Mesendoderm (in vitro differentiated cells): ENCODE measurements at regions not wholly inside any gene's neighbourhood (a gene's known extent, or its start where the extent isn't known, plus 50 kb on each side); places are given as distances from the start of the nearest gene placed in this dataset.
A peak's percentile ranks its signal among the peaks of the same experiment; 100 is the strongest.

Experiments
- DNase-seq: peaks from one replicate; pipeline ENCODE4 v3.0.0; 2013
- H2AK5ac ChIP-seq: 2 replicates; pipeline ENCODE4 v1.6.1; 2013; ENCODE audit warnings: low read length, inconsistent platforms
- H2BK120ac ChIP-seq: 2 replicates; pipeline ENCODE4 v1.6.1; 2013; ENCODE audit warnings: low read depth, mild to moderate bottlenecking, low read length, moderate library complexity, mixed read lengths
- H2BK15ac ChIP-seq: replicated peaks from 2 replicates; pipeline ENCODE4 v1.6.1; 2013; ENCODE audit warnings: low read depth, mild to moderate bottlenecking, moderate library complexity
- H2BK5ac ChIP-seq: 2 replicates; pipeline ENCODE4 v1.6.1; 2013; ENCODE audit warnings: low read length, inconsistent platforms
- H3K18ac ChIP-seq: 2 replicates; pipeline ENCODE4 v1.6.1; 2013; ENCODE audit warnings: mild to moderate bottlenecking, low read length, mixed read lengths
- H3K23ac ChIP-seq: one replicate; pipeline ENCODE4 v1.6.1; 2013; ENCODE audit warnings: low read length
- H3K27ac ChIP-seq: 2 replicates; pipeline ENCODE4 v1.5.1; 2013; ENCODE audit warnings: low read depth, mild to moderate bottlenecking, inconsistent platforms, low read length, moderate library complexity
- H3K27me3 ChIP-seq: 2 replicates; pipeline ENCODE4 v1.6.1; 2013; ENCODE audit warnings: low read length, control low read depth, mild to moderate bottlenecking, inconsistent platforms; ENCODE audit not compliant: insufficient read depth, poor library complexity
- H3K36me3 ChIP-seq: 2 replicates; pipeline ENCODE4 v1.6.1; 2013; ENCODE audit warnings: low read length, inconsistent platforms; ENCODE audit not compliant: control insufficient read depth, insufficient read depth
- H3K4ac ChIP-seq: one replicate; pipeline ENCODE4 v1.6.1; 2013; ENCODE audit warnings: low read depth, mild to moderate bottlenecking, low read length, moderate library complexity
- H3K4me1 ChIP-seq: 2 replicates; pipeline ENCODE4 v1.6.1; 2013; ENCODE audit warnings: low read depth, low read length, inconsistent platforms; ENCODE audit not compliant: control insufficient read depth
- H3K4me2 ChIP-seq: 2 replicates; pipeline ENCODE4 v1.6.1; 2013; ENCODE audit warnings: low read length
- H3K4me3 ChIP-seq: 2 replicates; pipeline ENCODE4 v1.5.1; 2013; ENCODE audit warnings: mild to moderate bottlenecking, low read length
- H3K56ac ChIP-seq: one replicate; pipeline ENCODE4 v1.6.1; 2013; ENCODE audit warnings: low read length
- H3K79me1 ChIP-seq: 2 replicates; pipeline ENCODE4 v1.6.1; 2013; ENCODE audit warnings: low read length, inconsistent platforms
- H3K79me2 ChIP-seq: 2 replicates; pipeline ENCODE4 v1.6.1; 2013; ENCODE audit warnings: mild to moderate bottlenecking, low read length; ENCODE audit not compliant: control insufficient read depth, insufficient read depth
- H3K9ac ChIP-seq: 2 replicates; pipeline ENCODE4 v1.6.1; 2013; ENCODE audit warnings: low read length, inconsistent platforms
- H4K5ac ChIP-seq: one replicate; pipeline ENCODE4 v1.6.1; 2013; ENCODE audit warnings: low read length
- H4K8ac ChIP-seq: one replicate; pipeline ENCODE4 v1.6.1; 2013; ENCODE audit warnings: low read depth, mild to moderate bottlenecking, control low read depth, low read length, moderate library complexity
- WGBS: extraction: QIAGEN DNeasy Blood & Tissue Kit; methylation state at CpG from one replicate; pipeline ENCODE4 v1.1.7; 2013; ENCODE audit warnings: low lambda C conversion rate, missing lambda C conversion rate; ENCODE audit not compliant: insufficient coverage; ENCODE audit errors: extremely low coverage; 5-methylcytosine and 5-hydroxymethylcytosine counted together

- no CpG with 5 or more reads among the region's 2 CpGs for WGBS
- H3K4me2 ChIP-seq, result no peak overlapping the region
- no peaks in the 10 kb centered on the region for H3K36me3 ChIP-seq
- H4K8ac ChIP-seq, result no peak overlapping the region
- no peak overlapping the region for H3K56ac ChIP-seq
- H2BK15ac ChIP-seq, result no peak overlapping the region
- no peak overlapping the region for H3K27ac ChIP-seq
- no peak overlapping the region for H4K5ac ChIP-seq
- H3K18ac ChIP-seq, result no peak overlapping the region
- H3K23ac ChIP-seq, result no peak overlapping the region
- no peak overlapping the region for H3K9ac ChIP-seq
- no peak overlapping the region for H3K4ac ChIP-seq
- H2BK120ac ChIP-seq, result no peak overlapping the region
- no peaks in the 10 kb centered on the region for H3K79me1 ChIP-seq
- H3K27me3 ChIP-seq, result no peaks in the 10 kb centered on the region
- no peak overlapping the region for H3K4me3 ChIP-seq
- no peak overlapping the region for H2BK5ac ChIP-seq
- no peaks in the 10 kb centered on the region for H3K79me2 ChIP-seq
- no peak overlapping the region for H2AK5ac ChIP-seq
- no peaks in the 10 kb centered on the region for H3K4me1 ChIP-seq
- DNase-seq, result no peak
These were observed 55.1 kb upstream of the PAGE4 start for GRCh38 chrX:49773993-49774392.

- no CpG with 5 or more reads among the region's 1 CpG for WGBS
These were observed 61.9 kb upstream of the PAGE4 start for GRCh38 chrX:49767236-49767635.

GRCh38 chrX:49762175-49762720 is 66.5 kb upstream of the PAGE1 start:
- Histone ChIP-seq H2BK5ac (no peak overlapping the region), H3K27ac (no peak overlapping the region), H3K4ac (no peak overlapping the region), H3K4me2 (no peak overlapping the region), H3K36me3 (no peaks in the 10 kb centered on the region), H3K23ac (no peak overlapping the region), H3K79me2 (no peaks in the 10 kb centered on the region), H3K4me1 (no peaks in the 10 kb centered on the region), H3K4me3 (no peak overlapping the region), H2BK15ac (no peak overlapping the region), H3K27me3 (no peaks in the 10 kb centered on the region), H2BK120ac (no peak overlapping the region), H4K8ac (no peak overlapping the region), H3K9ac (no peak overlapping the region), H3K18ac (no peak overlapping the region), H3K79me1 (no peaks in the 10 kb centered on the region), H2AK5ac (no peak overlapping the region), H4K5ac (no peak overlapping the region), H3K56ac (no peak overlapping the region)
- peak; percentile 19 for DNase-seq
- WGBS, result no CpG with 5 or more reads among the region's 2 CpGs

More at GRCh38 chrX:49767236-49767635, 61.9 kb upstream of the PAGE4 start:
- no peak overlapping the region for H3K23ac ChIP-seq
- H4K5ac ChIP-seq, result no peak overlapping the region
- no peaks in the 10 kb centered on the region for H3K79me2 ChIP-seq
- no peak overlapping the region for H2BK5ac ChIP-seq
- H3K4ac ChIP-seq, result no peak overlapping the region
- no peak overlapping the region for H2BK15ac ChIP-seq
- no peak overlapping the region for H3K56ac ChIP-seq
- no peak overlapping the region for H2AK5ac ChIP-seq
- no peaks in the 10 kb centered on the region for H3K36me3 ChIP-seq
- no peak overlapping the region for H3K4me3 ChIP-seq
- H2BK120ac ChIP-seq, result no peak overlapping the region
- H3K4me2 ChIP-seq, result no peak overlapping the region
- H3K18ac ChIP-seq, result no peak overlapping the region
- H4K8ac ChIP-seq, result no peak overlapping the region
- H3K4me1 ChIP-seq, result no peaks in the 10 kb centered on the region
- H3K27me3 ChIP-seq, result no peaks in the 10 kb centered on the region
- no peaks in the 10 kb centered on the region for H3K79me1 ChIP-seq
- no peak overlapping the region for H3K27ac ChIP-seq
- DNase-seq, result no peak
- no peak overlapping the region for H3K9ac ChIP-seq

- Histone ChIP-seq H2AK5ac (no peak overlapping the region), H3K36me3 (no peaks in the 10 kb centered on the region), H2BK5ac (no peak overlapping the region), H3K4ac (no peak overlapping the region), H3K56ac (no peak overlapping the region), H4K8ac (no peak overlapping the region), H3K27me3 (no peaks in the 10 kb centered on the region), H3K4me1 (no peaks in the 10 kb centered on the region), H3K27ac (no peak overlapping the region), H3K18ac (no peak overlapping the region), H3K9ac (no peak overlapping the region), H3K4me2 (no peak overlapping the region), H2BK15ac (no peak overlapping the region), H3K23ac (no peak overlapping the region), H4K5ac (no peak overlapping the region), H3K79me1 (no peaks in the 10 kb centered on the region), H2BK120ac (no peak overlapping the region), H3K4me3 (no peak overlapping the region), H3K79me2 (no peaks in the 10 kb centered on the region)
- WGBS, result no CpG with 5 or more reads among the region's 2 CpGs
- DNase-seq, result peak; percentile 22
These were observed 65.7 kb upstream of the PAGE1 start for GRCh38 chrX:49761481-49761880.

- no peaks in the 10 kb centered on the region for H3K79me2 ChIP-seq
- H2BK5ac ChIP-seq, result no peak overlapping the region
- no peak overlapping the region for H3K56ac ChIP-seq
- no peak overlapping the region for H4K8ac ChIP-seq
- no peaks in the 10 kb centered on the region for H3K4me1 ChIP-seq
- H2AK5ac ChIP-seq, result no peak overlapping the region
- no peak for DNase-seq
- H2BK120ac ChIP-seq, result no peak overlapping the region
- no CpG with 5 or more reads among the region's 6 CpGs for WGBS
- no peaks in the 10 kb centered on the region for H3K79me1 ChIP-seq
- no peak overlapping the region for H4K5ac ChIP-seq
- H3K4me2 ChIP-seq, result no peak overlapping the region
- H3K36me3 ChIP-seq, result no peaks in the 10 kb centered on the region
- no peak overlapping the region for H3K27ac ChIP-seq
- no peak overlapping the region for H3K23ac ChIP-seq
- H3K9ac ChIP-seq, result no peak overlapping the region
- H3K27me3 ChIP-seq, result no peaks in the 10 kb centered on the region
- no peak overlapping the region for H3K4me3 ChIP-seq
- H3K18ac ChIP-seq, result no peak overlapping the region
- no peak overlapping the region for H3K4ac ChIP-seq
- no peak overlapping the region for H2BK15ac ChIP-seq
These were observed 64.6 kb upstream of the PAGE1 start for GRCh38 chrX:49760290-49760890.

- Histone ChIP-seq H3K4me1 (no peaks in the 10 kb centered on the region), H3K18ac (no peak overlapping the region), H2AK5ac (no peak overlapping the region), H3K4me2 (no peak overlapping the region), H3K36me3 (no peaks in the 10 kb centered on the region), H3K79me1 (no peaks in the 10 kb centered on the region), H3K4me3 (no peak overlapping the region), H3K27ac (no peak overlapping the region), H3K56ac (no peak overlapping the region), H4K8ac (no peak overlapping the region), H2BK5ac (no peak overlapping the region), H2BK15ac (no peak overlapping the region), H3K4ac (no peak overlapping the region), H3K23ac (no peak overlapping the region), H4K5ac (no peak overlapping the region), H2BK120ac (no peak overlapping the region), H3K9ac (no peak overlapping the region), H3K27me3 (no peaks in the 10 kb centered on the region), H3K79me2 (no peaks in the 10 kb centered on the region)
- peak; percentile 2 for DNase-seq
- WGBS, result no CpG with 5 or more reads among the region's 2 CpGs
These were observed 60.9 kb upstream of the PAGE1 start for GRCh38 chrX:49756692-49757091.
